ENCODE measurements at regions not wholly inside any gene's neighbourhood (a gene's known extent, or its start where the extent isn't known, plus 50 kb on each side); places are given as distances from the start of the nearest gene placed in this dataset.
"Not testable (repeated sequence)": the region's sequence is repeated elsewhere in the genome, so short reads cannot be mapped to it uniquely, and the experiment has no call there.

DNA sequence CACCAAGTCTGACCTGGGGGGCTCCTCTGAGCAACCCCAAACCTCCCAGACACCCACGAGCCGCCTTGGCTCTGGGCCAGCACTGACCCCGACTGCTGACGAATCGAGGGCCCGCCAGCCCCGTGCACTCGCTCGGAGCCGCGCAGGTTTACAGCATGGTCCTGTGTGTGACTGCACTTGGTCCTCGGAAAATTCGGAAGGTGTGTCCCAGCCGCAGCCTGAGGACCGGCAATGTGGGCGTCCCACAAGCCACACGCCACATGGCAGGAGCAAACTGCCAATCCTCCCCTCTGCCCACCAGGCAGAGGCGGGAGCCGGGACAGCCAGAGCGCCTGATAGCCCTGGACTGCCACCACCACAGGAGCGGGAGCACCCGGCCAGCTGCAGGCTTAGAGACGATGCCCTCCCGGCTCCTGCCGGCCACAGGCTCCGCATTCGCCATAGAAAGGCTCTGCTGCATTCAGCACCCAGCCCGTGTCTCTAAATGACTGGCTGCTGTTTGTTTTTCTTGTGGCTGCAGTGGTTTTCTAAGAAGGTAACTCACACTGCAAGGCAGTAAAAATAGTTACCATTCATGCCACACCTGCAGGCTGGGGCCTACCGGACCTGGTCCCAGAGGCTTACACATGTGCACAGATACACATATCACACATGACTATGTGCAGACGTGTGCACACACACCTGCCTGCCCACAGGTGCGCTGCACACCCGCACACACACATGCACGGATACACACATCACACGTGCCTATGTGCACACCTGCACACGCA is 5415.3 kb upstream of the TPTE start:
- DNase-seq: peak; percentile 37

DNA sequence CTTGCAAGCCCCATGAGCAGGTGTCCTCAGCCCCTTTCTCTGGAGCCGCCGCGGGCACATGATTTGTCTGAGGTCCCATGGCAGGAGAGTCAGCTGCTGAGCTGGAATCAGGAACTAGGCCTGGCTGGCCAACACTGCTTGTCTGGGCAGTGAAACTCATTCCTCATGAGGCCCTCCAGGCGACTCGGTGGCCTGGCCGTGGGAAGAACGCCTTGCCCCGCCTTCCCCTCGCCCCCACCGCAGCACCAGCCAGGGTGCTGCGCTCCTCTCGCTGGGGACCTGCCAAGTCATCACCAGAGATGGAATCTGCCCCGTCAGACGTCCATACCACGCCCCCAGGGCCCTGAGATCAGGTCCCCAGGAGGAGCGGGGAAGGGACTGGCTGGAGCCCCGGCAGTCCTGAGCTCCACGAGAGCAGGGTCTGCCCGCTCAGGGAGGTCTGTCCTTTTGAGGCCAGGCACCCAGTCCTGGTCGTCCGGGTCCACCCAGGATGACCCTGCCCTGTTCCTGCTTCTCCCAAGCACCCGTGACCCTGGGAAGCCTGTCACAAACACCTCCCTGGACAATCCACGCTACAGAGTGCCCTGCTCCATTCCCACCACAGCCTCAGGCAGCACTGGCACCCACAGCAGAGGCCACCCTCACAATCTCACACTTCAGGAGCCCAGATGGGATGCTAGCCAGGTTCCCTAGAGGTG is 5414.5 kb upstream of the TPTE start:
- not testable (repeated sequence) for DNase-seq

DNA sequence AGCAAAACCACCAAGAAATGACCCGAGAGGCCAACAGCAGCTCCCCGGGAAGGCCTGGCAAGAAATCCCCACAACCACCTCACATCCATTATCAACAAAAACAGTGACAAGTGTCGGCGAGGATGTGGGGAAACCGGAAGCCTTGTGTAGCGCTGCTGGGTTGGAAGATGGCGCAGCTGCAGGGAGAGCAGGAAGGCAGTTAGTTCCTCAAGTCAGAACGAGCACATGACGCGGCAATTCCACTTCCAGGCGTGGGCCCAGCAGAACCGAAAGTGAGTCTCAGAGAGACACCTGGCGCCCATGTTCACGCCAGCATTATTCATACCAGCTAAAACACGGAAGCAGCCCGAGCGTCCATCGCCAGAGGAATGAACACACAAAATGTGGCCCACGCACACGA is 5413.7 kb upstream of the TPTE start:
- not testable (repeated sequence) for DNase-seq

DNA sequence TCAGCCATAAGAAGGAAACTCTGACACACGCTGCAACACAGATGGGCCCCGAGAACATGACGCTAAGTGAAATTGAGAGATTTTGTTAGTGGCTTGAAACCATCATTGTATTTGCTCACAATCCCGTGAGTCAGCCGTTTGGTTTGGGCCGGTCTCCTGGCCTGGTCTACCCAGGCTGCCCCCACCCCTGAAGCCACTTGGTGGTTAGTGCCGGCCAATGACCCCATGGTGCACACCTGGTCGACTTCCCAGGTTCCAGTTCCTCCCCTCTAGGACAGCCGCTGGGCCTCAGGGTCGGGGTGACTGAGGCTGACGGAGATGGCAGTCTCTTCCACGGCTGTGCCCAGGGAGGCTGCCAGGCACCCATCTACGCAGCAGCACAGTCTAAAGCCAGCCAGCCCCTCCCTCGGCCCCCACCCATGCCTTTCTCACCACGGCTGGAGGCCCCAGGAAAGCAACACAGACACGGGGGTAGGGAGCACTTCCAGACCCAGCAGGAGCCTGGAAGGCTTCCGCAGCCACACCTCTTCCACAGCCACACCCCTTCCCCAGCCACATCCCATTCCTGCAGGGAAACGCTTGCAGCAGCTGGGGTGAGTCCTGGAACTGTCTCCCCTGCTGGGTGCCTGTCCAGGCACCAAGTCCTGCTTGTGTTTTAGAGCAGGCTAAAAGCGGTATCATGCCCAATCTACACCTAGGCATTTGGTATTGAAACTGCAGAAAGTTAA is 5413.2 kb upstream of the TPTE start:
- not testable (repeated sequence) for DNase-seq

DNA sequence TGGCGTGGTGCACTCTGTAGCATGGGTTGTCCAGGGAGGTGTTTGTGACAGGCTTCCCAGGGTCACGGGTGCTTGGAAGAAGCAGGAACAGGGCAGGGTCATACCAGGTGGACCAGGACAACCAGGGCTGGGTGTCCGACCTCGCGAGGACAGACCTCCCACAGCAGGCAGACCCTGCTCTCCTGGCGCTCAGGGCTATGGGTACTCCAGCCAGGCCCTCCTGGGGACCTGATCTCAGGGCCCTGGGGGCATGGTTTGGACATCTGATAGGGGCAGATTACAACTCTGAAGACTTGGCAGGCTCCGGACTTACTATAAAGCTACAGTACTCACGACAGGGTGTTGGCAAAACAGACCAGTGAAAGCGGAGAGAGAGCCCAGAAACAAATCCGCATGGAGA is 5410.2 kb upstream of the TPTE start:
- not testable (repeated sequence) for DNase-seq

DNA sequence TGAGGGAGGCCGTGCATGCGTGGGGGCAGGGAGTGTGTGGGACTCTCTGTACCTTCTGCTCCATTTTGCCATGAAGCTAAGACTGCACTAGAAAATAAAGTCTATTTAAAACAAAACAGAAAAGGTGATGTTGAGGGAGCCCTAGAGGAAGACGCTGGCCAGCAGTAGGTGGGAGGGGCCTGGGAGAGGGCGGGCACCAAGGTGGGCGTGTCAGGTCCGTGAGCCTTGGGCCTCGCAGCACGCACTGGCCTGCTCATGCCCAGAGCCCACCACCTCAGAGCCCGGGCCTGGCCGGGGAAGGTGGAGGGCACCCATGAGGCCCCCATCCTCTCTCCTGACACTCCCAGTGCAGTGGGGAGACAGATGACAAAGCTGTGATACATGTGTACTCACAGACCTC is 5408.3 kb upstream of the TPTE start:
- DNase-seq: not testable (repeated sequence)

DNA sequence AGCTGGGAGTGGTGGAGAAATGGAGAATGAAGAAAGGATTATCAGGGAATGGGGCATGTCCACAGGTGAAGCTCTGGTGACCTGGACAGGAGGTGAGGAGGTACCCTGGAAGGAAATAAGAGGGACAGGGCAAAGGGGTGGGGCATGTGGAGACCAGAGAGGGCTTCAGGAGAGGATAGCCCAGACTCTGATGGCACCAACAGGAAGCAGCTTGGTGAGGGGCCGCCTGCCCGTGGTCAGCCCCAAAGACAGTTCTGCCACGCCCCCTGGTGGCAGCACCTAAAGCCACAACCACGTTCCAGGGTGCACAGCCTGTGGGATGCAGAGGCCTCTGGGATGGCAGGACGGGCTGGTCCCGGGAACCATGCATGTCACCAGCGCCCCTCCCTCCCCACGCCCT is 5406.9 kb upstream of the TPTE start:
- not testable (repeated sequence) for DNase-seq

DNA sequence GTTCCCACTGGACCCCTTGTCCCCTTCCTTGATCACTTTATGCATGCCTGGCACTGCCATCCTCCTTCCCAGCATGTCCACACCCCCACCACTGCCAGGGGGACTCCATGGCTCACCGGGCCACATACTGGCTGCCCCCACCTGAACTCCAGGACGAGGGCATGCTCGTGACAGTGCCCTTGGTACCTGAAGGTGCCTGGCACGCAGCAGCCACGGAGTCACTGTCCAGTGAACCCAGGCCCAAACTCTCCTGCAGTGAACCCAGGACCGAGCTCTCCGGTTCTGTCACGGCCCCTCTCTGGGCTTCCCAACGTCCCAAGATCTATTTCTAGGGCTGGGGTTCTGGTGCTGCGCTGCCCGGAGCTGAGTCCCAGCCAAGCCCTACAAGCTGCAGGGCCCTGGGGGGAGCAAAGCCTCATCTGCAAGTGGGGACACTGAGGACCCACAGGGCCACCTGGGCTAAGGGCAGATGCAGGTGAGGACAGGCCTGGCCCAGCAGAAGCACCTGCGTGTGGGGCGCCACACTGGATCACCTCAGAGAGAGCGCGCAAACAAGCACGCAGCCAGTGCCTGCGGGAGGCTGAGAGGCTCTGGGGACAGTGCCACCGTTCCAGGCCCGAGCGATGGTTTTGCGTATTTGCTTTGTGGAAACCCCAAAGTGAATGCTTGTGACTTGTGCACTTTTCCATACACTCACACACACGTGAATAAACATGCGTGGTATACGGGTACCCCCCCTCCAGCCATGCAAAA is 5406.3 kb upstream of the TPTE start:
- not testable (repeated sequence) for DNase-seq

DNA sequence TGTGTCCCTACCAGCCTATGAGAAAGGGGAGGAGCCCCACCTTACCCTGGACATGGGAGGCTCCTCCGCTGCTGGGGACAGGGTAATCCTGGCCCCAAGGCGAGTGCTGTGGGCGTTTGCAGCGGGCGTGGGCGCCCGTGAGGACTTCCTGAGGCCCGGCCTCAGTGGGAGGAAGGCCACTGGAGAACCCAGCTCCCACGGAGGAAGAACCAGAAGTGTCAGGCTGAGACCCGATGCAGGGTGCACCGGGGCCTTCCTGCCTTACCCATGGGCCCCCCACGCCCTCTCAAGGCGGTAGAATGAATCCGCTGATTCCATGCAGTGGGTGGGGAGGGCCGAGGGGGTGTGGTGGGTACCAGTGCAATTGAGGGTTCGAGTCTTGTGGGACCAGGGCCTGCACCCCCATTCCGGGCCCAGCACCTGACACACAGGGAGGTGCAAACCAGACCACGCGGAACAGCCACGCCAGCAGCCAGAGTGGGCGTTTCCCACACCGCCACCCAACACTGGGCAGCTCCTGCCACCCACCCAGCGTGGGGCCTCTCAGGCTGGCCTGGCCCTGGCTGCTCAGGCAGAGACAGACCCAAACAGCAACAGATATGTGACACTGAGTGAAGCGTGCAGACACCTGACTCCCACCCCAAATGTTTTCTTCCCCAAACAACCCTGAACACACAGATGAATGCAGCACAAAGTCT is 5405.6 kb upstream of the TPTE start:
- peak; percentile 8 for DNase-seq

DNA sequence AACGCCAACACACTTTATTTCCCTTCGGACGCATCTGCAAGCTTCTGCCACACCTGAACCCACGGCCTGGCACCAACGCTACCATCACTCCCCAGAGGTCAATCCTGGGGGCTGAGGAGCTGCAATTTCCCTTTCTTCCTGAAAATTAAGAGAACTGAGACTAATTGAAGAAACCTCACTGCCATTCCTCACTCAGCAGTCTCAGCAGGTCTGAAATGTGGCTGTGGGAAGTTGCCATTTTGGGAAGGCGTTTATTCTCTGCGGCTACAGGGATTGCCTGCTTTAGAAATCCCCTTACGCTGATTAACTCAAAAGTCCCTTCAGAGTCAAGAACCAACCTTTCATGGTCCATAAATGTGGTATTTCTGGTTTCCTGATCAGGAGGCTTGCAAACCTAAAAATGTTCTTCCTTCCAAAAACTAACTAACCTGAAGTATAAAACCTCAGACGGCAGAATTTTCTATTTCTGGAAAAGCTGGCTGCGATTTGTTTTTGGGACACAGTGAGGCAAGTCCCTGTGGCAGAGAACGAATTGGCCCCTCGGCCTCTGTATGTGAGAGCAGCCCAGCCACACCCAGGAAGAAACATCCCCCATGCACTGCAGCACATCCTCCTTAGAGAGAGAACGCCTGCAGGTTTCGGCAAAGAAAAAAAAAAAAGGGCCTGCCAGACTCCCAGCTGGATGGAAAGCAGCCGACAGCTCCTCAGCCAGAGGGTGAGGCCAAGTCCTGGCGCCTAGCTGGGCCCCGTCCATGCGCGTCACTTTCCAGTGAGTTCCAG is 5404.8 kb upstream of the TPTE start:
- DNase-seq: not testable (repeated sequence)

DNA sequence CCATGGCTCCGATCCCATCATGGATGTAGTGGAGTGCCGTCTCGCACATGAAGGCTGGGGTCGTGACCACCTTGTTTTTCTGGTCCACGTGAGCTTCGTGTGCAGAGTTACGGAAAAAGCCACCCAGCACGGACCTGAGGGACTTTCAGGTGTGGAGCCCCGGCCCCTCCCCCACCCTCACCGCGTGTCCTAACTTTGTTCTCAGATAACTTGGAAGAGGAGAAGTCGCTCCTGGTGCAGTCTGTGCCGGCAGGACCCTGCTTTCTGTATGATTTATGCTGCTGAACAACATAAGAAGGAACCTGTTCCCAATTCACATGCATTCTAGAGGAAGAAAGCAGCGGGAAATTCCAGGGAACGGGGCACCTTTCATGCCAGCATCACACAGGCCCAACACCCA is 5404.2 kb upstream of the TPTE start:
- not testable (repeated sequence) for DNase-seq

DNA sequence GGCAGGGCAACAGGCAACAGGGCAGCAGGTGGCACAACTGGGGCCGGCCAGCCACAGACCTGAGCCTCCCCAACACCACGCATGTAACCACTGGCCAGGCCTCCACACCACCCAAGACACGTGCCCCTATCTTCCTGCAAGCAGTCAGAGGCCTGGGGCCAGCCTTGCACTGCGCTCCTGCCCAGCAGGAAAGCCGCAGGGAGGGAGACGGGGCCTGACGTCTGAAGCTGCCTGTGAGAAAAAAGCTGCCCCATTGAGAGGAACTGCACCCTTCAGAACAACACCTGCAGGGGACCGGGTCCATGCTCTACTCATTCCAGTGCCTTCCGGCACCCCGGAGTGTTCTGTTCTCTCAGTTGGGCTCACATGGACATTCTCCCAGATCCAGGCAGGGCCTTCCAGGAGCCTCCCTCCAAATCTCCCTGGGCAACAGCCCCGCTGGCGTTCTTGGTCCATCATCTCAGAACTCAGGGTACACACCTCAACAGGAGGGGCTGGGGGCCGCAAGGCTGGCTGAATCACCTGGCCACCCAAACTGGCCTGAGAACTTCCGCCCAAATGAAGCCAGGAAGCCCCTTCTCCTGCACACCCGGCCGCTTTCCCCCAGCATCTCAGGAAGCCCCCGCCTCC is 5403.6 kb upstream of the TPTE start:
- DNase-seq: peak; percentile 39

DNA sequence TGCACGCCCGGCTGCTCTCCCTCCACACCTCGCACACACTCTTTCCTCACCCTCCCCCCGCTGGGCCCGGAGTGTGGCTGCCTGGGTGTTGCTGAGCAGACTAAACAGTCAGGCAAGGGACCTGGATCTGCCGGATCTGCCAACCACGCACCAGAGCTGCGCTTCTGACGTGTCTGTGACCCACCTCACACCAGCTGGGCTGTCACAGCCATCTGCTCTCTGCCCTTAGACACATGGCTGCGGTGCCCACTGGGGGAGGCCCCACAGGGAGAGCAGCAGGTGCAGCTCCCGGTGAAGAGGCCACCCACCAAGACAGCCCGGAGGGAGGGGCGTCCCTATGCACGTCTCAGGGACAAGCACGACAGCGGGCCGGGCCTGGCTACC is 5403.1 kb upstream of the TPTE start:
- DNase-seq: not testable (repeated sequence)

DNA sequence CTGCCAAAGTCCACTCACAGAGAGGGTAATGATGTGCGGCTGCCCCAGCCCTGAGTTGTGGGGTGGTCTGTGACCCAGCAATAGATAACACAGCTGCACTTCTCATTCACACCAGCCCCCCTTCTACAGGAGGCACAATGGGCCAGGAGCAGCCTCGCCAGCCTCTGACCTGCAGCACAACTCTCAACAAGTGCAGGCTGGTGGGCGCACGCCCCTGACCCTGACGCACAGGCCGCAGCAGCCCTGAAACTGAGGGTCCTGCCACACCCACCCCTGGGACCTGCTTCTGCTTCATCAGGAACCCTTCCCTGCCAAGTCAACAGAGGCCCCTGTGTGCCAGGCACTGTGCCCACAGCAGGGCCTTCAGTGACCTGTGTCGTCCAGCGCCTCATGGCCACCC is 5402.2 kb upstream of the TPTE start:
- not testable (repeated sequence) for DNase-seq

DNA sequence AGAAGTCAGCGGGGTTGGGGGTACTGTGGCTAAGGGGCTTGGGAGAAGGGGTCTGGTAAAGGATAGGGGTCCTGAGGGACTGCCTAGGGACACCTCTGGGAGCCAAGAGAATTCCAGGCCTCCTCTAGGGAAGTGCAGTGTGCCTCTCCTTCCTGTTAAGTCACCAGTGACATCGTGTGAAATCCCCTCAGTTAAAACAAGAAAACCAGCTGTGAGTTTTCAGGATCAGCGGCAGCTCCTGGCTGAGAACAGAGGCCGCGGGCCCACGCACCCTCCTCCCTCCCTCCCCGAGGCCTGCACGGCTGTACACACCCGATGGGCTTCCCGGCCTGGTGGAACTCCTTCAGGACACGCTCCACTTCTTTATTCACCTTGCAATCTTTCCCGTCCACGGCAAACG is 5400.0 kb upstream of the TPTE start:
- DNase-seq: not testable (repeated sequence)

DNA sequence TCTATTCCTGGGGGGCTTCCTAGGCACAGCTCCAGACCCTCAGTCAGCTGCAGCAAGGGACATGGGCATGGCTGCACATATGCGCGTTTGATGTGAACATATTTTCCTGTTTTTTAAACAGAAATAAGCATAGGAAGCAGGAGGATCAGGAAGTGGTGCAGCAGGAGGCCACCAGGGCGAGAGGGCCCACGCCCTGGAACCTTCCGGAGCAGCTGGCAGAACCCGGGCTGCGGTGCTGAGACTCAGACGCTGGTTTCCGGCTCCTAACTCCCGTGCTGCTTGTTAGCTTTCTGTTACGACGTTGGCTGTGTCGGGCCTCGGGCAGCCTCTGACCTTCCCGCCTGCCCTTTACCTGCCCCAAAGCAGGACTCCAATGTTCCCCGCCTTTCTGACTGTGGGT is 5399.5 kb upstream of the TPTE start:
- DNase-seq: not testable (repeated sequence)

DNA sequence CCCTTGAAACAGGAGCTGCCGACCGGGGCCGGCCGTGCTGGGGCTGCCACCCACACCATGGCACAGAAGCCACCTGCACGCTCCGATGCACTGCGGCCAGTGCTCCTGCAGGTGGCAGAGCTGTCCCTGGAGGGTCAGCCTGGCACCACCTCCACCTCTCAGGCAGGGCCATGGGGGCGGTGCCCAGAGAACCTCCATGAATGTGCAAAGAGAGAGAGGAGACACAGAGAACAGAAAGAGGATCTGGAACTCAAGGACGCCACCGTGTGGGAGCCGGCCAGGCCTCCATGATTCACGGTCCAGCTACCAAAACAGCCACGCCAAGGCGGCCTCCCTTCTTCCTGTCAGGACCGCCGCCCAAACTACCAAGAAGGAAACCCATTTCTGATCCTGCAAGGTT is 5397.7 kb upstream of the TPTE start:
- DNase-seq: not testable (repeated sequence)

DNA sequence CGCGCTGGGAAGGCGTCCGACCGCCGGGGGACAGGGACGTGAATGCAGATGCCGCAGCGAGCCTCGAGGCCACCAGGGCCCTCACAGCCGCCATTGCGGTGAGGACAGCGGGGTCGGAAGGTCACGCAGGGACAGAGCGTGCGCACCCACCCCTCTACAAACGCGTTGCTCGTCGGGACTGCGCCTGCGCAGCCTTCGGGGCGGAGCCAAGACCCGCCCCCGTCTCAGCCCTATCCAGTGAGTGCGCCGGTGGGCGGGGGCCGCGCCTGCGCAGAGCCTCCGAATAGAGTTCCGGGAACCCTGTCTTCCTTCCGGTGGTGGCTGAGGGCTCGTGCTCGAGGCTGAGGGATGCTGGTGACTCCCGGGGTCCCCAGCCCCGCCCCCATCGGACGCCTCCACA is 5393.1 kb upstream of the TPTE start:
- peak; percentile 98 for DNase-seq

DNA sequence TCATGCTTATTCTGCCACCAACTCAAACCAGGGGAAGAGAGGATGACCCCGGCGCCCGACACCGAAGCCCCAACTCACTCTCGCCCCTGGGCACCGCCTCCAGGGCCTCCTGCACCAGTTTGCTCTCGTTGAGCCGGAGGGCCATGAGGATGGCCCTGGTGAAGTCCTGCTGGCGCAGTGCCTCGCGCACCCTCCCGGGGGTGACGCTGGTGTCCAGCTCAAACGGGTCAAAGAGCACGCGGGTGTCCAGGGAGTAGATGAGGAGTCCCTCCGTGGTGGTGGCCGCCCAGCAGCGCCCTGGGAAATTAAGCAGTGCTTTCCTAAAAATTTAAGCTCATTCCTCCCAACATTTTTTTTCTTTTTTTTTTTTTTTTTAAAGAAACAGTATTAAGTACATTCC is 5387.6 kb upstream of the TPTE start:
- DNase-seq: not testable (repeated sequence)

DNA sequence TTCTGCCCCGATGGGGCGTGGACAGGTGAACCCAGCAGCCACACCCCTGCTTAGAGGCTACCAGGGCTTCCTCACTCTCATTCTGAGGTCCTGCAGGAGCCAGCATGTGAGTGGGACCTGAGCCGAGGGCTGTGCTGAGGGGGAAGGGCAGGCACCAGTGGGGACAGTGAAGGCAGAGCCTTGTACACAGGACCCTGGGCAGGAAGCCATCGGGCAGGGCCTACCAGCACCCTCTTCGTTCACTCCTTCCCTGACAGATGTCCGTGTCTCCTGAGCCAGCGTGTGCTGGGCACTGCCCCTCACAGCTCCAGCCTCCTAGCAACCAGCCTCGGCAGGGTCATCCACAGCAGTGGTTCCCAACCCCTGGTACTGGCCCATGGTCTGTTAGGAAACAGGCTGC is 5385.0 kb upstream of the TPTE start:
- not testable (repeated sequence) for DNase-seq

DNA sequence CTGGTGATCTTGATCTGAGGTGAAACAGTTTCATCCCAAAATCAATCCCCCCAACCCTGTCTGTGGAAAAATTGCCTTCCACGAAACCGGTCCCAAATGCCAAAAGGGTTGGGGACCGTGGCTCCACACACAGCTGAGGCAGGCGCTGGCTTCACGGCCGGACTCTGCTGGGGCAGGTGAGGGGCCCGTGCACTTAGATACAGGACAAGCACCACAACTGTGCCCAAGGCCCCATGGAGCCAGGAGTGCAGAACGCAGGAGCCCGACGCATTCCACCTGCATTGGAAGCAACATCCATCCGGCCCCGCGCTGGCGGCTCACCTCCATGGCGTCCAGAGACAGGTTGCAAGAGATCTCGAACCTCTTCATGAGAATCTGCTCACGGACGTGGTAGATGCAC is 5384.4 kb upstream of the TPTE start:
- DNase-seq: not testable (repeated sequence)
